HG03571 (cell line): ENCODE measurements at regions not wholly inside any gene's neighbourhood (a gene's known extent, or its start where the extent isn't known, plus 50 kb on each side); places are given as distances from the start of the nearest gene placed in this dataset.
"Not testable (repeated sequence)": the region's sequence is repeated elsewhere in the genome, so short reads cannot be mapped to it uniquely, and the experiment has no call there.

Experiments used
- ATAC-seq: cut with Tn5 transposase; IDR thresholded peaks from one replicate; pipeline ENCODE4 v1.9.1; 2021; ENCODE audit not compliant: unreplicated experiment

GRCh38 chr3:191518861-191519260 is 57.9 kb downstream of the PYDC2 start:
- no peak for ATAC-seq

- no peak for ATAC-seq
Observed at GRCh38 chr3:191521055-191521454, 60.1 kb downstream of the PYDC2 start.

- no peak for ATAC-seq
Observed at GRCh38 chr3:191523148-191523547, 62.2 kb downstream of the PYDC2 start.

GRCh38 chr3:191528589-191528988 is 67.6 kb downstream of the PYDC2 start:
- ATAC-seq = no peak

GRCh38 chr3:191529992-191530391 is 69.0 kb downstream of the PYDC2 start:
- ATAC-seq = no peak

GRCh38 chr3:191531434-191531972 is 70.5 kb downstream of the PYDC2 start:
- no peak for ATAC-seq

GRCh38 chr3:191543018-191543417 is 82.1 kb downstream of the PYDC2 start:
- ATAC-seq = no peak

- no peak for ATAC-seq
Observed at GRCh38 chr3:191543897-191544296, 82.9 kb downstream of the PYDC2 start.

- no peak for ATAC-seq
Observed at GRCh38 chr3:191549357-191549756, 88.4 kb downstream of the PYDC2 start.

GRCh38 chr3:191555037-191555436 is 94.1 kb downstream of the PYDC2 start:
- ATAC-seq = no peak

GRCh38 chr3:191557322-191557721 is 96.4 kb downstream of the PYDC2 start:
- no peak for ATAC-seq

GRCh38 chr3:191563722-191564121 is 102.8 kb downstream of the PYDC2 start:
- ATAC-seq = no peak

GRCh38 chr3:191566469-191566868 is 105.5 kb downstream of the PYDC2 start:
- ATAC-seq = no peak

- no peak for ATAC-seq
Observed at GRCh38 chr3:191568206-191568605, 107.2 kb downstream of the PYDC2 start.

GRCh38 chr3:191592105-191592504 is 131.1 kb downstream of the PYDC2 start:
- ATAC-seq = no peak

- no peak for ATAC-seq
Observed at GRCh38 chr3:191593486-191593885, 132.5 kb downstream of the PYDC2 start.

GRCh38 chr3:191615511-191615910 is 154.5 kb downstream of the PYDC2 start:
- ATAC-seq = not testable (repeated sequence)

- no peak for ATAC-seq
Observed at GRCh38 chr3:191624299-191624698, 163.3 kb downstream of the PYDC2 start.

- ATAC-seq = no peak
Observed at GRCh38 chr3:191627064-191627463, 166.1 kb downstream of the PYDC2 start.

GRCh38 chr3:191628571-191628970 is 167.6 kb downstream of the PYDC2 start:
- no peak for ATAC-seq

GRCh38 chr3:191631496-191631895 is 170.5 kb downstream of the PYDC2 start:
- ATAC-seq = no peak

GRCh38 chr3:191634902-191635301 is 173.9 kb downstream of the PYDC2 start:
- ATAC-seq = no peak

- no peak for ATAC-seq
Observed at GRCh38 chr3:191637611-191638010, 176.6 kb downstream of the PYDC2 start.

- no peak for ATAC-seq
Observed at GRCh38 chr3:191641789-191642188, 180.8 kb downstream of the PYDC2 start.
